Peyer's patch (tissue), 4 donors: ENCODE measurements at regions not wholly inside any gene's neighbourhood (a gene's known extent, or its start where the extent isn't known, plus 50 kb on each side); places are given as distances from the start of the nearest gene placed in this dataset.
"Not testable (repeated sequence)": the region's sequence is repeated elsewhere in the genome, so short reads cannot be mapped to it uniquely, and the experiment has no call there.

Experiments
- DNase-seq, 3 donors: peaks; one replicate each; pipeline ENCODE4 v3.0.0-alpha.2; 2017 to 2019
- H3K27ac ChIP-seq, 4 donors: fragments of 200-600 bp; sonication (generic); one replicate each; pipeline ENCODE4 v1.5.1; 2016 to 2019
- H3K27me3 ChIP-seq, 2 donors: fragments of 200-600 bp; sonication (generic); one replicate each; pipeline ENCODE4 v1.5.1; 2019
- H3K36me3 ChIP-seq, 3 donors: fragments of 200-600 bp; sonication (generic); one replicate each; pipeline ENCODE4 v1.5.1; 2016 to 2019
- H3K4me1 ChIP-seq, 4 donors: fragments of 200-600 bp; sonication (generic); one replicate each; pipeline ENCODE4 v1.5.1; 2016 to 2019
- H3K4me3 ChIP-seq, 4 donors: fragments of 200-600 bp; sonication (generic); 1 replicate in 3 of 4; 2 replicates in 1 of 4; pipeline ENCODE4 v1.5.1; 2016 to 2019; ENCODE audit warnings: mild to moderate bottlenecking in 1 of 4
- H3K9me3 ChIP-seq, 4 donors: fragments of 200-600 bp; sonication (generic); one replicate each; pipeline ENCODE4 v1.5.1; 2016 to 2019; ENCODE audit warnings: mild to moderate bottlenecking in 1 of 4
- POLR2A ChIP-seq, 2 donors: fragments of 450-650 bp; IDR thresholded peaks; one replicate each; pipeline ENCODE4 v1.5.1; 2017; ENCODE audit warnings: antibody characterized with exemption in 2 of 2, mild to moderate bottlenecking in 2 of 2, moderate library complexity in 2 of 2
- TF ChIP-seq, protein P1 (sequence below), 6 experiments: fragments of 450-650 bp in 4 of 6; fragments of 200-600 bp in 2 of 6; sonication (generic) in 1 of 6; IDR thresholded peaks; one replicate each; pipeline ENCODE4 v1.5.1; 2017 to 2019; ENCODE audit warnings: antibody characterized with exemption in 6 of 6, mild to moderate bottlenecking in 3 of 6, moderate library complexity in 1 of 6

DNA sequence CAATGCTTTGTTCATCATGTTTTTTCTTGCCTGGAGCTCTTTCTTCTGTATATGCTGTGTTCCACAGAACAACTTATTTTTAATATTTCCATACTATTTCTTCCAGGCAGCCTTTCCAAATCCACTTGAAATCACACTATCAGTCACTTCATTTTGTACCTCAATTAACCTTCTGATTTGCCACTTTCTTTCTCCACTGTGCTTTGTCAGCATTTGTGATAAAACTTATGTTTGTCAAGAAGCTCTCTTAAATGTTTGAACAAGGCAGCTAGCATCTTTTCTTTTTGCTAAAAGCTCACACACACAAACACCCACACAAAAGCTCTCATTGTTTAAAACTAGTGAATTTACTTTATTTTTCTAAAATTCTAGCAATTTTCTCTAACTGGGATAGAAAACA is 2014.7 kb upstream of the RAG2 start:
- no peaks in the 10 kb centered on the region for H3K36me3 ChIP-seq
- no peaks in the 10 kb centered on the region for H3K4me1 ChIP-seq
- no peak for DNase-seq
- no peak overlapping the region for H3K27ac ChIP-seq
- no peaks in the 10 kb centered on the region for H3K9me3 ChIP-seq
- H3K4me3 ChIP-seq: no peak overlapping the region
- H3K27me3 ChIP-seq: no peaks in the 10 kb centered on the region
- TF ChIP-seq, protein P1, sequence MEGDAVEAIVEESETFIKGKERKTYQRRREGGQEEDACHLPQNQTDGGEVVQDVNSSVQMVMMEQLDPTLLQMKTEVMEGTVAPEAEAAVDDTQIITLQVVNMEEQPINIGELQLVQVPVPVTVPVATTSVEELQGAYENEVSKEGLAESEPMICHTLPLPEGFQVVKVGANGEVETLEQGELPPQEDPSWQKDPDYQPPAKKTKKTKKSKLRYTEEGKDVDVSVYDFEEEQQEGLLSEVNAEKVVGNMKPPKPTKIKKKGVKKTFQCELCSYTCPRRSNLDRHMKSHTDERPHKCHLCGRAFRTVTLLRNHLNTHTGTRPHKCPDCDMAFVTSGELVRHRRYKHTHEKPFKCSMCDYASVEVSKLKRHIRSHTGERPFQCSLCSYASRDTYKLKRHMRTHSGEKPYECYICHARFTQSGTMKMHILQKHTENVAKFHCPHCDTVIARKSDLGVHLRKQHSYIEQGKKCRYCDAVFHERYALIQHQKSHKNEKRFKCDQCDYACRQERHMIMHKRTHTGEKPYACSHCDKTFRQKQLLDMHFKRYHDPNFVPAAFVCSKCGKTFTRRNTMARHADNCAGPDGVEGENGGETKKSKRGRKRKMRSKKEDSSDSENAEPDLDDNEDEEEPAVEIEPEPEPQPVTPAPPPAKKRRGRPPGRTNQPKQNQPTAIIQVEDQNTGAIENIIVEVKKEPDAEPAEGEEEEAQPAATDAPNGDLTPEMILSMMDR (IDR thresholded peaks at IDR 0.05): no peak

DNA sequence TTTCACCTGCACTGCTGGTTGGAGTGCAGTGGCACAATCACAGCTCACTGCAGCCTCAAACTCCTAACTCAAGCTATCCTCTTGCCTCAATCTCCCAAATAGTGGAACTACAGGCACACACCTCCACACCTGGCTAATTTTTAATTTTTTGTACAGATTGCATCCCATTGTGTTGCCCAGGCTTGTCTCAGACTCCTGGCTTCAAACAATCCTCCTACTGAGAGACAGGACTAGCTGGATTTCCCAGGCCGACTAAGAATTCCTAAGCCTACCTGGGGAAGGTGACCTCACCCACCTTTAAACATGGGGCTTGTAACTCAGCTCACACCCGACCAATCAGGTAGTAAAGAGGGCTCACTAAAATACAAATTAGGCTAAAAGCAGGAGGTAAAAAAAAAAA is 2003.3 kb upstream of the RAG2 start:
- not testable (repeated sequence) for H3K4me3 ChIP-seq, H3K9me3 ChIP-seq, H3K27ac ChIP-seq, H3K4me1 ChIP-seq, DNase-seq, H3K27me3 ChIP-seq, H3K36me3 ChIP-seq

DNA sequence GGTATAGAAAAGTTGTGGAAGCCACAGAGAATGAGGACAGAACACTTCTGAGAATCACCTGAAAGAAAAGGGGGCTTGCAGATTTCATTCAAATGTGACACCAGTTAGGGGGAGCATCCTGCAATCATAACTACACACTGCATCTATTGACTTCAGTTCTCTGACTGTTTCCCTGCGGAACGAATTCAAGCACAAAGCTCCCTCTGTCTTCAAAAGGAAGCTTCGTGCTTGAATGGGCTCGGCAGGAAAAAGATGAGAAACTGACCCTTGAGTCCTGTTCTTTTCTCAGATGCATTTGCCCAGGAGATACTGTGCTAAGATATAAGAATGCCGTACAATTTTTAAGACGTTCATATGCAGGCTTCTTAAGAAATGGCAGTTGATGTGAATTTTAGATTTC is 2000.4 kb upstream of the RAG2 start:
- no peak overlapping the region for H3K4me3 ChIP-seq
- H3K4me1 ChIP-seq: no peaks in the 10 kb centered on the region
- no peak for DNase-seq
- H3K27ac ChIP-seq: no peak overlapping the region
- H3K27me3 ChIP-seq: no peaks in the 10 kb centered on the region
- H3K9me3 ChIP-seq: no peaks in the 10 kb centered on the region
- H3K36me3 ChIP-seq: no peaks in the 10 kb centered on the region
- TF ChIP-seq POLR2A (IDR thresholded peaks at IDR 0.05): no peak

DNA sequence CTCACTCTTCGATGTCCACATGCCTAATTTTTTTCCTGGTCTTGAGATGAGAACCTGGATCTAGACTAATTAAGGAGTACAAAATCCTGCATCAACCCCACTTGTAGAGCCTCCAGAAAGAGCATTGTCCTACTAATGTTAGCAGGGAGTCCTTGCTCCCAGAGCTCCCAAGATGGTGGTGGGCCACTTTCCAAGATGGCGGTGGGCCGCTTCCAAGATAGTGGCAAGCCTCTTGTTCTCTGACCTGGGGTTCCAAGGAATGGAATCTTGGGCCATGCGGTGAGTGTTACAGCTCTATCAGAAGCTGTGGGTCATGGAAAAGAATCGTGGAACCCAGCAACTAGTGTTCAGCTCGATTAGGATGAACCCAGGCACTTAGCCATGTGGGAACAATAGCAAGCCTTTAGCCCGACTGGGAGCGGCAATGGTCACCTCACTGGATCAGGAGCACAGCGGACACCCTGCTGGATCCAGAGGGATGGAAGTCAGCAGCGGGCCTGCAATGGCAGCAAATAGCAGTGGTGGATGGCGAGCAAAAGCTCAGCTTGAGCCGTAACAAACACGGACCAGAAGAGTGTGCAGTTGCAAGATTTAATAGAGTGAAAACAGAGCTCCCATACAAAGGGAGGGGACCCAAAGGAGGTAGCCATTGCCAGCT is 1997.5 kb upstream of the RAG2 start:
- DNase-seq, H3K9me3 ChIP-seq, H3K36me3 ChIP-seq, H3K4me1 ChIP-seq, H3K27me3 ChIP-seq, H3K4me3 ChIP-seq, H3K27ac ChIP-seq: not testable (repeated sequence)

DNA sequence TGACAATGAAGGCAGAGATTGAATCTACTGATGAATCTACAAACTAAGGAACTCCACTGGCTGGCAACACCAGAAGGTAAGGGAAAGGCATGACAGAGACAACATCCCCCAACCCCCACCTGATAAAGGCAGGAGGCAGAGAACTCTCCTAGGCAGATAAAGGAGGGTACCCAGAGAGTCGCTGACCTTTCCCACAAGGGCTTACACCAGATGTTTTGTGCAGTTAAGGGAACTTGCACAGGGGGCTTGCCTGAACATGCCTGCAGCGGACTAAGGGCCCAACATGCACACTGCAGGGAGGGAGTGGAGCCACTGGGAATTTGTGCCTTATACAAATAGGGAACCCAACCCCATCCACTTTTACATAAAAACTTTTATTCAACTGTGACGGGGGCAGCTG is 1996.9 kb upstream of the RAG2 start:
- no peak for TF ChIP-seq POLR2A (IDR thresholded peaks at IDR 0.05)
- TF ChIP-seq, protein P1 (IDR thresholded peaks at IDR 0.05): no peak
- no peak for DNase-seq
- Histone ChIP-seq H3K27ac (no peak overlapping the region), H3K4me1 (no peaks in the 10 kb centered on the region), H3K4me3 (no peak overlapping the region), H3K36me3 (no peaks in the 10 kb centered on the region), H3K27me3 (no peaks in the 10 kb centered on the region), H3K9me3 (no peaks in the 10 kb centered on the region)

DNA sequence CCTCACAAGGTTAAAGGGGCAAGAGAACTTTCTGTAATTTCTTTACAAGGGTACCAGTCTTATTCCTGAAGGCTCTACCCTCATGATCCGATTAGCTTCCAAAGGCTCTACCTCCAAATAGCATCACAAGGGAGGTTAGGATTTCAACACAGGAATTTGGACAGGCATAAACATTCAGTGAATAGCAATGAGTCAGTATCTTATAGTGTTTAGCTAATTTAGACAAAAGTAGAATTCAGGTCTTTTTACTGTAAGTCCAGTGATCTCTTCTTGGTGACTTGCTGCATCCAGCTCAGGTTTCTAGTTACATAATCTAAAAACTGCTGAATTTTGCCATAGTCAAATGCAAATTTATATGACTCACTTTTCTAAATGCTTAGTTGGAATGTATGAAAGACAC is 1995.6 kb upstream of the RAG2 start:
- H3K9me3 ChIP-seq: no peaks in the 10 kb centered on the region

DNA sequence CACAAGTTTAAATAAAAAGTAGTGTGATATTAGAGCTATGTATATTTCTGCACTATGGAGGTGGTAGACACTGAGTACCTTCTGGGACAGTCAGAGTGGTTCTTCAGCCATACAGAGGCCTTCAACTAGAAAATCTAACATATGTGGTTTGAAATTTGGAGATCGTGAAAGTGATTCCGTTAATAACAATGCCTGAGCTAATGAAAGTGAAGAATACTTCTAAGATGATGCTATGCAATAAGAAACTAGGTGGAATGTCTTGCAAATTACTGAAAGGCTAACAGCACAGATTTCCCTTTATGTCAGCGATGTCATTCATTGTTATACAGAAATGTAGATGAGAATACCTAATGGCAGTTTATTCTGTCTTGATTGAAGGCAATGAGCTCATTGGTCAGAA is 1984.7 kb upstream of the RAG2 start:
- no peaks in the 10 kb centered on the region for H3K36me3 ChIP-seq
- no peak for DNase-seq
- no peaks in the 10 kb centered on the region for H3K4me1 ChIP-seq
- H3K4me3 ChIP-seq: no peak overlapping the region
- H3K27me3 ChIP-seq: no peaks in the 10 kb centered on the region
- no peak overlapping the region for H3K27ac ChIP-seq
- H3K9me3 ChIP-seq: no peaks in the 10 kb centered on the region
- TF ChIP-seq, protein P1 (IDR thresholded peaks at IDR 0.05): no peak
- no peak for TF ChIP-seq POLR2A (IDR thresholded peaks at IDR 0.05)

More for the DNA sequence above, 1995.6 kb upstream of the RAG2 start:
- H3K36me3 ChIP-seq: no peaks in the 10 kb centered on the region
- no peaks in the 10 kb centered on the region for H3K4me1 ChIP-seq
- H3K27me3 ChIP-seq: no peaks in the 10 kb centered on the region
- no peak overlapping the region for H3K27ac ChIP-seq
- H3K4me3 ChIP-seq: no peak overlapping the region
- TF ChIP-seq POLR2A (IDR thresholded peaks at IDR 0.05): no peak
- TF ChIP-seq, protein P1 (IDR thresholded peaks at IDR 0.05): no peak
- DNase-seq: no peak
